A549 (cell line): ENCODE measurements at regions not wholly inside any gene's neighbourhood (a gene's known extent, or its start where the extent isn't known, plus 50 kb on each side); places are given as distances from the start of the nearest gene placed in this dataset.

ENCODE experiments used
- ATAC-seq, 2 experiments: fragments of 200-7000 bp in 1 of 2; fragments of >200 bp in 1 of 2; cut with Nextera tagmentation in 1 of 2; cut with Tn5 transposase in 1 of 2; 3 replicates each; pipeline versions ENCODE4 v1.8.0 to v1.9.1; 2018 to 2020; ENCODE audit warnings: mild to moderate bottlenecking in 1 of 2, moderate library complexity in 1 of 2
- CTCF ChIA-PET: fragments of 300-600 bp; sonication (Branson Sonifier 250); formaldehyde crosslinking; extraction: SDS; loops from one replicate; lab custom pipeline; 2021; ENCODE audit warnings: antibody characterized with exemption, inconsistent platforms; lab: Yijun Ruan, JAX
- POLR2A ChIA-PET: fragments of 350-600 bp; formaldehyde crosslinking; extraction: SDS; loops from one replicate; lab custom pipeline; 2021; ENCODE audit warnings: antibody characterized with exemption, inconsistent platforms; lab: Yijun Ruan, JAX
- DNase-seq, 2 experiments: peaks; one replicate each; pipeline versions ENCODE4 v3.0.0 to v3.0.0-alpha.2; 2011 to 2016; ENCODE audit warnings: low read depth in 1 of 2, low spot score in 1 of 2
- FAIRE-seq: peaks from 2 replicates; lab custom pipeline; 2011; peaks lifted over from hg19 to GRCh38; lab: Jason Lieb, UNC
- H3K27ac ChIP-seq, 2 experiments: fragments of >200 bp; sonication (Bioruptor Twin); formaldehyde crosslinking; 3 replicates each; pipeline ENCODE4 v1.5.1; 2016 to 2017
- H3K4me1 ChIP-seq: fragments of >200 bp; sonication (Bioruptor Twin); formaldehyde crosslinking; 3 replicates; pipeline ENCODE4 v1.6.1; 2016
- H3K4me2 ChIP-seq: fragments of >200 bp; sonication (Bioruptor Twin); formaldehyde crosslinking; 3 replicates; pipeline ENCODE4 v1.6.1; 2016
- H3K4me3 ChIP-seq: fragments of >200 bp; sonication (Bioruptor Twin); formaldehyde crosslinking; 3 replicates; pipeline ENCODE4 v1.5.1; 2016
- H3K9me3 ChIP-seq: fragments of >200 bp; sonication (Bioruptor Twin); formaldehyde crosslinking; 3 replicates; pipeline ENCODE4 v1.6.1; 2016
- CBX2 ChIP-seq: fragments of 200-600 bp; sonication (generic); IDR thresholded peaks from 2 replicates; pipeline ENCODE4 v1.6.1; 2016; ENCODE audit warnings: low read depth, mild to moderate bottlenecking, borderline replicate concordance
- EHF ChIP-seq: fragments of 250-450 bp; sonication (Bioruptor Pico); IDR thresholded peaks from 2 replicates; pipeline ENCODE4 v1.5.0; 2020; ENCODE audit warnings: mild to moderate bottlenecking
- EP300 ChIP-seq, 2 experiments: fragments of >200 bp; sonication (Bioruptor Twin); formaldehyde crosslinking; IDR thresholded peaks; 2 replicates in 1 of 2; 3 replicates in 1 of 2; pipeline ENCODE4 v1.6.1; 2016 to 2017
- ESRRA ChIP-seq: fragments of 150-350 bp; IDR thresholded peaks from 2 replicates; pipeline ENCODE4 v1.6.1; 2014; ENCODE audit warnings: mild to moderate bottlenecking, low read length, borderline replicate concordance
- FOSB ChIP-seq: fragments of 250-450 bp; sonication (Bioruptor Pico); IDR thresholded peaks from 2 replicates; pipeline ENCODE4 v1.5.0; 2020; ENCODE audit warnings: mild to moderate bottlenecking, moderate library complexity
- HOXA7 ChIP-seq: fragments of 250-450 bp; sonication (Bioruptor Pico); IDR thresholded peaks from 2 replicates; pipeline ENCODE4 v1.5.0; 2020; ENCODE audit warnings: mild to moderate bottlenecking, moderate library complexity
- JUN ChIP-seq, 2 experiments: fragments of >200 bp; sonication (Bioruptor Twin); formaldehyde crosslinking; IDR thresholded peaks; 2 replicates in 1 of 2; 3 replicates in 1 of 2; pipeline ENCODE4 v1.6.1; 2016 to 2017
- KDM1A ChIP-seq: fragments of 200-600 bp; sonication (generic); IDR thresholded peaks from 2 replicates; pipeline ENCODE4 v1.6.1; 2016; ENCODE audit warnings: low read depth, mild to moderate bottlenecking
- KDM5A ChIP-seq: fragments of 200-600 bp; sonication (generic); IDR thresholded peaks from 2 replicates; pipeline ENCODE4 v1.6.1; 2016; ENCODE audit warnings: antibody characterized with exemption, mild to moderate bottlenecking
- MAX ChIP-seq: IDR thresholded peaks from 2 replicates; pipeline ENCODE4 v1.6.1; 2012
- MAZ ChIP-seq: fragments of 150-350 bp; IDR thresholded peaks from 2 replicates; pipeline ENCODE4 v1.6.1; 2014; ENCODE audit warnings: antibody characterized with exemption, low read depth, low read length, borderline replicate concordance
- NPAS2 ChIP-seq: fragments of 250-450 bp; sonication (Bioruptor Pico); IDR thresholded peaks from 2 replicates; pipeline ENCODE4 v1.8.0; 2022; ENCODE audit warnings: mild to moderate bottlenecking, moderate library complexity, borderline replicate concordance
- NR3C1 ChIP-seq: fragments of >200 bp; sonication (Bioruptor Twin); formaldehyde crosslinking; IDR thresholded peaks from 3 replicates; pipeline ENCODE4 v1.6.1; 2017
- PHF8 ChIP-seq: fragments of 200-600 bp; sonication (generic); IDR thresholded peaks from 2 replicates; pipeline ENCODE4 v1.6.1; 2016; ENCODE audit warnings: low read depth, mild to moderate bottlenecking, antibody characterized with exemption, moderate library complexity, borderline replicate concordance
- RARB ChIP-seq: fragments of 250-450 bp; sonication (Bioruptor Pico); IDR thresholded peaks from 2 replicates; pipeline ENCODE4 v1.8.0; 2021; ENCODE audit warnings: mild to moderate bottlenecking, moderate library complexity
- RFX5 ChIP-seq: fragments of 450-650 bp; IDR thresholded peaks from 2 replicates; pipeline ENCODE4 v1.7.1; 2014; ENCODE audit warnings: antibody characterized with exemption, mild to moderate bottlenecking, moderate library complexity
- RNF2 ChIP-seq: fragments of 200-600 bp; sonication (generic); IDR thresholded peaks from 2 replicates; pipeline ENCODE4 v1.6.1; 2016; ENCODE audit warnings: low read depth, mild to moderate bottlenecking, antibody characterized with exemption, moderate library complexity, borderline replicate concordance
- TP53 ChIP-seq: fragments of 250-450 bp; sonication (Bioruptor Pico); IDR thresholded peaks from 2 replicates; pipeline ENCODE4 v1.5.0; 2021; ENCODE audit warnings: mild to moderate bottlenecking, moderate library complexity
- USF2 ChIP-seq: fragments of 450-650 bp; IDR thresholded peaks from 2 replicates; pipeline ENCODE4 v1.6.1; 2014; ENCODE audit warnings: antibody characterized with exemption
- ZFP36 ChIP-seq: fragments of 450-650 bp; IDR thresholded peaks from 2 replicates; pipeline ENCODE4 v1.6.1; 2014; ENCODE audit warnings: borderline replicate concordance; ENCODE audit not compliant: partially characterized antibody
- WGBS: methylation state at CpG from one replicate; pipeline ENCODE4 v1.1.6; 2017; ENCODE audit errors: missing lambda C conversion rate; 5-methylcytosine and 5-hydroxymethylcytosine counted together
- TF ChIP-seq, protein P1 (sequence below): fragments of 150-350 bp; IDR thresholded peaks from 2 replicates; pipeline ENCODE4 v1.6.1; 2014; ENCODE audit warnings: low read depth, mild to moderate bottlenecking, low read length
- TF ChIP-seq, protein P2 (sequence below): IDR thresholded peaks from 2 replicates; pipeline ENCODE4 v1.6.1; 2012
- TF ChIP-seq, protein P3 (sequence below): fragments of >200 bp; sonication (Bioruptor Twin); formaldehyde crosslinking; IDR thresholded peaks from 2 replicates; pipeline ENCODE4 v1.6.1; 2016
- TF ChIP-seq, protein P4 (sequence below): fragments of >200 bp; sonication (Bioruptor Twin); formaldehyde crosslinking; IDR thresholded peaks from 3 replicates; pipeline ENCODE4 v1.5.1; 2016

DNA sequence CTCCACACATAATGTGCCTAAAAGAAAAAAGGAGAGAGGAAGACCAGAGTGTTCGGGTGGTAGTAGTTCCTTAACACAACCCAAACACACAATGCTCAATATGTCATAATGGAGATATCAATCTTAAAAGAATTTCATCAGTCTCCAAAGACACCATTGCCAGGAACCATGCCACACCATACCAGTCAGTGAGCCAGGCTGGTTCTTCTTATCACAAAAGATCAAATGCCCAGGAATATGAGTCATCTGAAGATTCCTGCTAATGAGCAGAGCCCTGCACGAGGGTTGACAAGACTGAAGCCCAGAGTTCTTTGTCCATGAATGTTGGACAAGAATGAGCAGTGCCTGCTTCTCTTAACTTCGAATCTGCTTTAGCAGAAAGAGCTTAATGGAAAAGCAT is 262.3 kb downstream of the ZNF516 start (continued):
- TF ChIP-seq, protein P1, sequence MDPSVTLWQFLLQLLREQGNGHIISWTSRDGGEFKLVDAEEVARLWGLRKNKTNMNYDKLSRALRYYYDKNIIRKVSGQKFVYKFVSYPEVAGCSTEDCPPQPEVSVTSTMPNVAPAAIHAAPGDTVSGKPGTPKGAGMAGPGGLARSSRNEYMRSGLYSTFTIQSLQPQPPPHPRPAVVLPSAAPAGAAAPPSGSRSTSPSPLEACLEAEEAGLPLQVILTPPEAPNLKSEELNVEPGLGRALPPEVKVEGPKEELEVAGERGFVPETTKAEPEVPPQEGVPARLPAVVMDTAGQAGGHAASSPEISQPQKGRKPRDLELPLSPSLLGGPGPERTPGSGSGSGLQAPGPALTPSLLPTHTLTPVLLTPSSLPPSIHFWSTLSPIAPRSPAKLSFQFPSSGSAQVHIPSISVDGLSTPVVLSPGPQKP = no peak
- TF ChIP-seq, protein P2, sequence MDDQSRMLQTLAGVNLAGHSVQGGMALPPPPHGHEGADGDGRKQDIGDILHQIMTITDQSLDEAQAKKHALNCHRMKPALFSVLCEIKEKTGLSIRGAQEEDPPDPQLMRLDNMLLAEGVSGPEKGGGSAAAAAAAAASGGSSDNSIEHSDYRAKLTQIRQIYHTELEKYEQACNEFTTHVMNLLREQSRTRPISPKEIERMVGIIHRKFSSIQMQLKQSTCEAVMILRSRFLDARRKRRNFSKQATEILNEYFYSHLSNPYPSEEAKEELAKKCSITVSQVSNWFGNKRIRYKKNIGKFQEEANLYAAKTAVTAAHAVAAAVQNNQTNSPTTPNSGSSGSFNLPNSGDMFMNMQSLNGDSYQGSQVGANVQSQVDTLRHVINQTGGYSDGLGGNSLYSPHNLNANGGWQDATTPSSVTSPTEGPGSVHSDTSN = no peak
- TF ChIP-seq ESRRA (no peak), RFX5 (no peak)

DNA sequence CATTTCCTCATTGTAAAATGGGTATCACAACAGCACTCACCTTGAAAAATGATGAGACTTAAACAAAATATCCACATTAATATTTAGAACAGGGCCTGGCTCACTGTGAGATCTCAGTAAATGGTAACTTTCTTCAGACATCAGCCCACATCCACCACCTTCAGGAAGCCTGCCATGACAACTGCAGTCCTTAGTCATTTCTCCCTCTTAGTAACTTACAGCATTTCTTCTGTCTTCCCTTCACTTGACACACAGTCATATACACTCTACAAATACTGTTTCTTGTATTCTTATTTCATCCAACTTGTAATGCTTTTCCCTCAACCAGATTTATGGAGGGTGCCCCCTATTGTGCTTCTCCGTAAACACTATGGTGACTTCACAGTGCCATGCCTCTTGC is 263.0 kb downstream of the ZNF516 start:
- DNase-seq (no peak), ATAC-seq (no peak), FAIRE-seq (no peak)
- H3K9me3 ChIP-seq = no peaks in the 10 kb centered on the region
- no peak overlapping the region for H3K27ac ChIP-seq
- H3K4me2 ChIP-seq = no peak overlapping the region
- POLR2A ChIA-PET = no interaction called here
- TF ChIP-seq FOSB (CRISPR knock-in tag) = no peak
- TF ChIP-seq NR3C1 = no peak
- no peak for TF ChIP-seq HOXA7
- no peak for TF ChIP-seq PHF8
- TF ChIP-seq TP53 (CRISPR knock-in tag) = no peak
- no peak for TF ChIP-seq KDM1A
- WGBS = 43% methylated on average over 1 of the region's 1 CpG
- CTCF ChIA-PET = no interaction called here
- no peak overlapping the region for H3K4me3 ChIP-seq
- no peaks in the 10 kb centered on the region for H3K4me1 ChIP-seq

GRCh38 chr18:76231402-76231801 is 263.6 kb downstream of the ZNF516 start:
- Histone ChIP-seq H3K9me3 (no peaks in the 10 kb centered on the region), H3K4me1 (no peaks in the 10 kb centered on the region), H3K4me2 (no peak overlapping the region), H3K27ac (no peak overlapping the region), H3K4me3 (no peak overlapping the region)
- POLR2A ChIA-PET = no interaction called here
- WGBS = 6% methylated on average over 5 of the region's 5 CpGs
- TF ChIP-seq, protein P3, sequence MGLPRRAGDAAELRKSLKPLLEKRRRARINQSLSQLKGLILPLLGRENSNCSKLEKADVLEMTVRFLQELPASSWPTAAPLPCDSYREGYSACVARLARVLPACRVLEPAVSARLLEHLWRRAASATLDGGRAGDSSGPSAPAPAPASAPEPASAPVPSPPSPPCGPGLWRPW = no peak
- TF ChIP-seq MAX (no peak), ZFP36 (no peak), JUN (IDR thresholded peaks at IDR 0.05) (no peak), EHF (CRISPR knock-in tag) (no peak)
- TF ChIP-seq, protein P2 = no peak
- ATAC-seq (no peak), FAIRE-seq (no peak), DNase-seq (no peak)
- CTCF ChIA-PET = no interaction called here

GRCh38 chr18:76230791-76231190 is 264.3 kb downstream of the ZNF516 start:
- H3K9me3 ChIP-seq = no peaks in the 10 kb centered on the region
- POLR2A ChIA-PET = no interaction called here
- 12% methylated on average over 11 of the region's 11 CpGs for WGBS
- no peak for DNase-seq
- no peak for ATAC-seq
- H3K27ac ChIP-seq = no peak overlapping the region
- H3K4me1 ChIP-seq = no peaks in the 10 kb centered on the region
- no peak for FAIRE-seq
- TF ChIP-seq, protein P4, sequence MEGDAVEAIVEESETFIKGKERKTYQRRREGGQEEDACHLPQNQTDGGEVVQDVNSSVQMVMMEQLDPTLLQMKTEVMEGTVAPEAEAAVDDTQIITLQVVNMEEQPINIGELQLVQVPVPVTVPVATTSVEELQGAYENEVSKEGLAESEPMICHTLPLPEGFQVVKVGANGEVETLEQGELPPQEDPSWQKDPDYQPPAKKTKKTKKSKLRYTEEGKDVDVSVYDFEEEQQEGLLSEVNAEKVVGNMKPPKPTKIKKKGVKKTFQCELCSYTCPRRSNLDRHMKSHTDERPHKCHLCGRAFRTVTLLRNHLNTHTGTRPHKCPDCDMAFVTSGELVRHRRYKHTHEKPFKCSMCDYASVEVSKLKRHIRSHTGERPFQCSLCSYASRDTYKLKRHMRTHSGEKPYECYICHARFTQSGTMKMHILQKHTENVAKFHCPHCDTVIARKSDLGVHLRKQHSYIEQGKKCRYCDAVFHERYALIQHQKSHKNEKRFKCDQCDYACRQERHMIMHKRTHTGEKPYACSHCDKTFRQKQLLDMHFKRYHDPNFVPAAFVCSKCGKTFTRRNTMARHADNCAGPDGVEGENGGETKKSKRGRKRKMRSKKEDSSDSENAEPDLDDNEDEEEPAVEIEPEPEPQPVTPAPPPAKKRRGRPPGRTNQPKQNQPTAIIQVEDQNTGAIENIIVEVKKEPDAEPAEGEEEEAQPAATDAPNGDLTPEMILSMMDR = no peak
- no peak for TF ChIP-seq RNF2
- no peak for TF ChIP-seq KDM1A
- TF ChIP-seq KDM5A = no peak
- no peak for TF ChIP-seq MAZ
- TF ChIP-seq RARB (CRISPR knock-in tag) = no peak
- no peak for TF ChIP-seq NPAS2 (CRISPR knock-in tag)
- TF ChIP-seq USF2 = no peak
- TF ChIP-seq EP300 (IDR thresholded peaks at IDR 0.05) = no peak
- TF ChIP-seq ZFP36 = no peak
- no peak for TF ChIP-seq MAX
- TF ChIP-seq CBX2 = no peak
- no peak overlapping the region for H3K4me3 ChIP-seq
- CTCF ChIA-PET = no interaction called here
- no peak overlapping the region for H3K4me2 ChIP-seq
